Fibroblast of peridontal ligament (primary cell): ENCODE measurements at regions not wholly inside any gene's neighbourhood (a gene's known extent, or its start where the extent isn't known, plus 50 kb on each side); places are given as distances from the start of the nearest gene placed in this dataset.

Experiments used
- DNase-seq: peaks from one replicate; pipeline ENCODE4 v3.0.0-alpha.2; 2010; ENCODE audit errors: extremely low read depth

DNA sequence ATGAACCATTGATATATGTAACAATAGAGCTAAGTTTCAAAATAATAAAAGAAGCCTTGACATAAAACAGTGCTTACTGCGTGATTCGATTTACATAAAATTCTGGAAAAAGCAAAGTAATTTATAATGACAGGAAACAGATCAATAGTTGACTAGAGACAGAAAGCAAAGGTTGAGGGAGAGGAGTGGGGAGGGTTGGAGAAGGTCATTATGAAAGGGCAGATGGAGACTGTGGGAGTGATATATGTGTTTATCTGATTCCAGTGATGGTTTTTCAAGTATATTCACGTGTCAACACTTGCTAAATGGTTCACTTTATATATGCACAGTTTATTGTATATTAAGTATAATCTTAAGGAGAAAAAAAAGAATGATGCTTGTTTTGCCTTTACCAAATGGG lies 1885.7 kb upstream of the NUDT12 start:
- no peak for DNase-seq

DNA sequence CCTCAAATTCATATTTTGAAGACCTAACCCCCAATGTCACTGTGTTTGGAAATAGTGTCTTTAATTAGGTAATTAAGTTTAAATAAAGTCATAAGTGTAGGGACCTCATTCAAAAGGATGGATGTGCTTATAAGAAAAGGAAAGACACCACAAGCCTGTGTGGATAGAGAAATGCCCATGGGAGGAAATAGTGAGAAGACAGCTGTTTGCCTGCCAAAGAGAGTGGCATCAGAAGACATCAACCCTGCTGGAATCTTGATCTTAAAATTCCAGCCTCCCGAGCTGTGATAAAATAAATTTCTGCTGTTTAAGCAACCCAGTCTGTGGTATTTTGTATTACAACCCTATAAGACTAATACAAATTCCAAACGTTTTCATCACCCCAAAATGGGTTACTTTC lies 1867.9 kb upstream of the NUDT12 start:
- no peak for DNase-seq

DNA sequence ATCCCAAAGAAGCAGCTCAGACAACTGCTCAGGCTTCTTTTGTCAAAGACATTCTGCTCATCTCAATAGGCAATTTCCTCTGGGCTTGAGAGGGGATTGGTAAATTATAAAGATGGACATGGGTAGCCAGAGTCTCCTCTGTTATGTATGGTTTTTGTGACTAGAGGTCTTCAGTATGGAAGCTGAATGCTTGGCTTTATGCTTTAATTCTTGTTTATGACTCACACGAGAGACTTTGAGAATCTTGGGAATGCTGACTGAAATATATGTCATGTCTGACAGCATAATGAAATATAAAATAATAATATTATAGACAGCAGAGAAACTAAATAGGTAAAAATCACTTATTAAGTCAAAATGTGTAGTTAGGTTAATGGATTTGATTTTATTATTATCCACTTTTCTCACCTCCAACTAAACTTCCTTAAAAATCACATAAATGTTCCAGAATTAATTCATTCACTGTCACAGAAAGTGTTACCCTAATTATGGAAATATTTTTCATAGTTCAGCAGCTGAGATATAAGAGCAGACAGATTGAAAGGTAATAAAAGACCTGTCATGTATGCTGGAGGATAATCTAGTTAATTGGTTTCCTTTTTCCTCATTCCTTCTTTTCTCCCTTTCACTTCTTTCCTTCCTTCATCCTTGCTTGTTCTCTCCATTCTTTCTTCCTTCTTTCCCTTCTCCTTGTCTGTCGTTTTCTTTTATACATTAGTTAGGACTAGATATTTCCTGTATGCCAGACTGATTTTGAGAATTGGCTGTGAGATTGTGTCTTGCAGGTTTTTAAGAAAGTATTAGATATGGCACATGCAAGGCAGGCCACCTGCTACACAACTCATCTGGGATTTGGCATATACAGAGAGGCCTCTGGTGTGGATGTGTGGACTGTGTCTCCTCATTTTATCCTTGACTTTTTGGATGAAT lies 1866.1 kb upstream of the NUDT12 start:
- no peak for DNase-seq

DNA sequence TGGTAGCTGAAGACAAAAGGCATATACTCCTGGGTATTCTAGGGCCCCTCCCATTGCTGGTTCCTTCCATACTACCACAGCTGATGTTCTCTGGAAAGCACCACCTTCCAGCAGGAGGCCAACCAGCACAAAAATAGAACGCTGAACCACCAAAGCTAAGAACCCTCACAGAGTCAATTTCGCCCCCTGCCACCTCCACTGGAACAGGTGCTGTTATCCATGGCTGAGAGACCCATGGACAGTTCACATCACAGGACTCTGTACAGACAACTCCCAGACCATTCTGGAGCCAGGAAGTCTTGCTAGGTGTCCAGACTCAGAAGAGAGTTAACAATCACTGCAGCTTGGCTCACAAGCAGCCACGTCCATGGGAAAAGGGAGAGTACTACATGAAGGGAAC lies 1851.5 kb upstream of the NUDT12 start:
- DNase-seq: no peak

DNA sequence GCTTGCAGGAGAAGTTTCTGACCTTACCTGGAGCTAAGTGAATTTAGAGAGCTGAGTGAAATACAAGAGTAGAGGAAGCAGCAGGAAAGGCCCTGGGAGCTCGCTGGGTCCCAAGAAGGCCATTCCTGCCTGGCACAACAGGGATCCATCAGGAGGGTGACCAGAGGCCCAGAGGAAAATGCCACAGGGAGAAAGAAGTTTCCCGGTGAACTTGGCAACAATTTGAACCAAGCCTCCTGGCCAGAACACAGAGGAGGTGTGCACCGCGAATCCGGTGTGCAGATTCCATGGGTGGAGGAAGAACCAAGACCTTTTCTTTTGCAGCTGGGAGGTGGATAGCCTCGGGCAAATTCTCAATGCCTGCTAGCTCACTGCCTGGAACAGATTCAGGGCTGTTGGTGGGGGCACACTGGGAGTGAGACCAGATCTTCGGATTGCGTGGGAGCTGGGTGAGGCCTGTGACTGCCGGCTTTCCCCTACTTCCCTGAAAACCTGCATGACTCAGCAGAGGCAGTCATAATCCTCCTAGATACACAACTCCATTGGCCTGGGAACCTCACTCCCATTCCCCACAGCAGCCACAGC lies 1850.9 kb upstream of the NUDT12 start:
- DNase-seq: no peak

DNA sequence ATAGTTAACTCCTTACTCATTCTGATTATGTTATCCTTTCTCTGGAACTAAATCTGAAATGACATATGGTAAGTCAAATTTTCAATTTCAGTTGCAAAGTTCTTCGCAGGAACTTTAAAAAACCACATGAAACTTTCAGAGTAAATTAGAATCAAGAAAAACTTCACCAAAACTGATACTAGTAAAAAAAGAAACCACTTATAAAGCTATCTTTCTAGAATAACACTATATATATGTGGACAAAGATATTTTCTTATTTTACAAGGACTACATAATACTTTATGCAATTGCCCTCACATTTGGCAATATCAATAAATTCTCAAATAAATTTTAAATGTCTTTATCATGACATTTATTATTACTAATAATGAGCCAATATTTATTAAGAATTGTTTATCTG lies 1847.1 kb upstream of the NUDT12 start:
- no peak for DNase-seq

DNA sequence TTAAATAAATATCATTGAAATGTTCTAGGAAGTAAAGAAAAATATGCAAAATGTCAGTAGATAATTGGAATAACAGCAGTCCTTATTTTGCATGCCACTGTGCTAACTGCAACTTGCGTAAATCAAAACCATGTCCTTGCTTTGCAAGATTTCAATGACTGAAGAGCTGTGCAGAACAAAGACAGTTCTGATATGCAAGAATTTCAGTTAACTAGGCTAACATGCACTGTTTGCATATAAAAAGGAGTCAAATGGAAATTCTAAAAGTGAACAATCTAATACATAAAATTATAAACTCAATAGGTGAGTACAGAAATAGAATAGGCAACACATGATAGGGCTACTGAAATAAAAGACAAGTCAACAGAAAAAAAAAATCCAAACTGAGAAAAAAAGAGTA lies 1844.6 kb upstream of the NUDT12 start:
- no peak for DNase-seq

DNA sequence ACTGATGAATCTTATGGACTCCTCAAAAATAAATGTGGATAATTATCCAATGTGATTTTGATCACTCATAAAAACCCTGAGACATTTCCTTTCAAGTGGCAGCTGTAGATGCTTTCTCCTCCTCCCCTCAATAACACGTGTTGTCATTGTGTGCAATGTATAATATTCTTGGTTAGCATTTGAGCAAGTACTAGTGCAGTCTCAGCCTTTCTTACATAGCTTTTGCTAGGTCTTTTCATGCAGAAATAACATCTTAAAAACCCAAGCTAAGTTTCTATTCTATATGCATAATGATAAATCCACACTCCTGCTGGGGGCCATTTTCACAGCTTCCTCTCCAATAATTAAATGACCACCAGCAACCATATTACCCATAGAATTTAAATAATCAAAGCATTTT lies 1835.2 kb upstream of the NUDT12 start:
- no peak for DNase-seq

DNA sequence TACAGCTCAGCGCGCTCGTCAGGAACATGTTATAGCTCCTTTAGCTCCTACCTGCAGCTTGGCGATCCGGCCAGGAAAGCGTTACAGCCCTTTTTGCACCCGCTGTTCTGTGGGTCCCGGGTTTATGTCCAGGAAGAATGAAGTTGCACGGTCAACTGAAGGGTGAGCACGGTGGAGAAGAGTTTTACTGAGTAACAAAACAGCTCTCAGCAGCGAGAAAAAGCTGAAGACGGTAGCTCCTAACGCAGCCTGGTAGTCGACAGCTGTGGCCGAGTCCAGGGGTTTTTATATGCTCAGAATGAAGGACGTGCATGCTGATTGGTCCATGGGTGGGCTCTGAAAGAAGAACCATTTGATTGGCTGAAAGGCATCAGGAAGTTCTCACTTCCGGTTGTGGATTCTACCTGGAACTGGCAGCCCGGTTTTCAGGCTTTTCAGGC lies 1830.1 kb upstream of the NUDT12 start:
- DNase-seq: no peak

DNA sequence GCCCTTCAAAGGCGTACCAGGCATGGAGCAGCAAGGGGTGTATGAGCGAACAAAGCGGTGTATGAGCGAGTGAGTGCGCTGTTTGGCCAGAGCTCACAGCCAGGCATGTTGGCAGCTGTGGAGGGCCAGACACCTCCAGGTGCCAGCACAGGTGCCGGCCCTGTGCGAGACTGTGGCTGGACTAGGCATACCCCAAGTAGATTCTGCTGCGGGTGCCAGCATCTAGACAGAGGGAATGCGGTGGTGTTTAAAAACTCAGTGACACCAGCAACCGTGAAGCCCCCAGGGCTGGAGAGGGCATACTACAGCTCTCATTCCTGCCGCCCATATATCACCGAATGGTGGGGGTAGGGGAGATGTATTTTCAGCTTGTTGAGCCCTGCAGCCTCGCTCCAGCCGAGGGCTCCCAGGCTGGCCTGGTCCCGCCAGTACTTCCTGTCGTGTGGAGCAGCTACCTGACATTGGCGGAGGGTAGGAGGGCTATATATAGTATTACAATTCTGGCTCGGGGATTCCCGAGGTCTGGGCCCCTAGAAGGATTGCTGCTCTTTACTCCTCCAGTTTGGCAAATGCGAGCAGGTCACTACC lies 1829.6 kb upstream of the NUDT12 start:
- DNase-seq: no peak

DNA sequence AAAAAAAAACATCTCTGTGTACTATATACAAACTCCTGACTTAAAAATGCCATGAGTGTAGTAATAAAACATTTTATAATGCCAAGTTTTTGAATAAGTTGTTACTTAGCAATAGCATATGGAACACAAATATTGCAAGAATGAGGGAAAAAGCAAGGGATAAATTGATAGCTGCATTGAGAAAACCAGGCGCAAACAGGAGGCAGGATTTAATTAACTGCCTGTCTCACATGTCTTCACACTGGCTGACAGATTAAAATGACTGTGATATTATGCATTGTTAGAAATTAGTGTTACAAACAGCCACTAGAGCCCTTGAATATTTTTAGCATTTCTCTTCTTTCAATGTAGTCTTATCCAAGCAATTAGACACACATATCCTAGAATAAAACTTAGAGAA lies 1817.5 kb upstream of the NUDT12 start:
- no peak for DNase-seq

DNA sequence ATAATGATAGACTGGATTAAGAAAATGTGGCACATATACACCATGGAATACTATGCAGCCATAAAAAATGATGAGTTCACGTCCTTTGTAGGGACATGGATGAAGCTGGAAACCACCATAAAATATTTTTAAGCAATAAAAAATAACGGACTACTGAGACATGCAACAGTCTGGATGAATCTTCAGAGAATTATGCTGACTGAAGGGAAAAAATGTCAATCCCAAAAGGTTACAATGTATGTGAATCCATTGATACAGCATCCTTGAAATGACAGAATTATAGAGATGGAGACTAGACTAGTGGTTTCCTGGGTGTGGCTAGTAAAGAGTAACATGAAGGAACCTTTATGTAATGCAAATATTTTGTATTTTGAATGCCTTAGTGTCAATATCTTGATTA lies 1808.6 kb upstream of the NUDT12 start:
- DNase-seq: no peak

DNA sequence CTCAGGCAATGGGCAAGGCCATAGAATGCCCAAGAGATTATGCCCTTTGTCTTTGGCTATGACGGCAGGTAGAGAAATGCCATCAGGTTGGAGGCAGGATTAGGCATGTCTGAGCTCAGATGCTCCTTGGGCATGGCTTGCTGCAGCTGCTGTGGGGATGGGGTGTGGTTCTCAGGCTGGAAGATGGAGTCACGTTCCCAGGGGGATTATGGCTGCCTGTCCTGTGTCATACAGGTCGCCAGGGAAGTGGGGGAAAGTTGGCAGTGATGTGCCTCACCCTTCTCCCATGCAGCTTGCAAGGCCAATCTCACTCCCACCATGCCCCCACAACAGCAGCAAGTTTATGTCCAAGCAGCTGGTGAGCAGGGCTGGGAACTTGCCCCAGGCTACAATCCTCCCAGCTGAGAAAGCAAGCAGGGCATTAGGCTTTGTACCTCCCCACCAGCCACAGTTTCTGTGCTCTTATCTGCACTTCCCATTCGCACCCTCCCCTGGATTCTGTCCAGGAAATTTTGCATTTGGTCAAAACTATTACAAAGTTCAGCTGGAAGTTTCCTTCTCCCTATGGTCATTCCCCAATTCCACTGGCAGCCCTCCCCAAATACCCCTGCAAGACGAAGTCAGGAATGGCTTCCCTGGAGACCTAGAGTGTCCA lies 1788.0 kb upstream of the NUDT12 start:
- DNase-seq: no peak

DNA sequence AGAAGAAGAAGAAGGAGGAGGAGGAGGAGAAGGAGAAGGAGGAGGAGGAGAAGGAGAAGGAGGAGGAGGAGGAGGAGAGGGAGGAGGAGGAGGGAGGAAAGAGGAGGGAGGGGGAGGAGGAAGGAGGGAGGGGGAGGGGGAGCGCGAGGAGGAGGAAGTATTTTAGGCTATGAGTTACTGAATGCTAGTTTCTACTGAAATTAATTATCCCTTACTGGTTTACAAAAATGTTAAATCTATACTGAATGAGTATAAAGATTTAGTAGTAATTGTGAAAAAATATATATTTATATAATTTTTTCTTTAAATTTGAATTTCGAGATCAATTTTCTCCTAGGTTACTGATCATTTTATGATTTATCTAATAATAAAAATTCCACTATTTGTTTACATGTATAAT lies 1769.0 kb upstream of the NUDT12 start:
- DNase-seq: no peak

DNA sequence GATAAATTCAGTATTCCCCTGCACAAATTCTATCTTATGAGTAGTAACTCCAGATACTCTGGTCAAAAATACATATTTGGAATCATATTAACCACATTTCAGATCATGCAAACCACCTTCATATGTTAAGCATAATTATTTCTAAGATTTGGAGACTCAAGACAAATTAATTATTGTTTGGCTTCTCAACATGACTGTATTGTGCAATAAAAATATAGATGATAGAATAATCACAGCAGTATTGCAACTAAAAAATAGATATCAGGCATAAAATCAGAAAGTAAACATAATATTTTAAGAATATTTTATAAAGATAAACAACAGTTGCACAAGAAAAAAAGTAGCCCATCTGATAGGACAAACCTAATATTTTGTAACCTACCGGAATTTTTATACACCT lies 1767.6 kb upstream of the NUDT12 start:
- no peak for DNase-seq

DNA sequence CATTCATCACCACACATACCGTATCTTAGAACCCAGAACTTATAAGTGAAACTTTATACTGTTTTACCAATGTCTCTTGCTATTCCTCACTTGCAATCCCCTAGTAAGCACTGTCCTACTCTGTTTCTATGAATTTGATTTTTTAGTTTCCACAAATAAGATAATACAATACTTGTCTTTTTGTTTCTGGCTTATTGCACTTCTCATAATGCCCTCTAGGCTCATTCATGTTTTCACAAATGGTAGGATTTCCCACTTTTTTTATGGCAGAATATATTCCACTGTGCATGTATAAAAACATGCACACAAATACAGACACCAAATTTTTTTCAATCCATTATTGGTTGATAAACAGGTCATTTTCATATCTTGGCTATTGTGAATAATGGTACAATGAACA lies 1742.3 kb upstream of the NUDT12 start:
- no peak for DNase-seq

DNA sequence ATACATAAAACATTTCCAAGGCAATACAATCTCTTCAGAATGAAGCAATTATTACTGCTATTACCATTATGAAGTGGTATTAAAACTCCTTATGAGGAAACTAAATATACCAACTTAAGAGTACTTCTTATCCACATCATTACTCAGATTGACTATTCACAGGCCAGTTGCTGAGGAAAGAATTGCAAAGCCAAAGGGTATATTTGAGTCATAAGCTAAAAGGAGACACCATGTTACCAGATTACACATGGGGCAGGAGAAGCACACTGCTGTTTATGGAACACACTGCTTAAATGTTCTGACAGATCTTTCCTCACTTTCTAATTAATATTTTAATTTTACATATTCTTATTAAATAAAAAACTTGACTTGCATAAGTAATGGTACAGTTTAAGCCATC lies 1726.4 kb upstream of the NUDT12 start:
- no peak for DNase-seq

DNA sequence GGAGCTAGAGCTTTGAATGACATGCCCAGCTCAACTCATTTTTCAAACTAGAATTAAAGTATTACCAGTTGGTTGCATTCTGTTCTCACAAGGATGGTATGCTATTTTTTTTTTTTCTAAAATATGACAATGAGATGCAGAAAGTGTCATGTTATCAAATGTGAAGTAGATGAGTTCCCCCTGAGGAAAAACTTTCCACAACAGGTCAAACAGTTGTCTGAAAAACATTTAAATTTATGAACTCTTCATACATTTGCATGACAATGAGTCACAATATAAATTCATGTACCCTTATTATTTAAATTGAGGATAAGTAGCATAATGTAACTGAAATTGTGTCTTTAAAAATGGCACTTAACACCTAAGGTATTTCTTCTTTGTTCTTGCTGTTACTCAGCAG lies 1720.5 kb upstream of the NUDT12 start:
- DNase-seq: no peak

DNA sequence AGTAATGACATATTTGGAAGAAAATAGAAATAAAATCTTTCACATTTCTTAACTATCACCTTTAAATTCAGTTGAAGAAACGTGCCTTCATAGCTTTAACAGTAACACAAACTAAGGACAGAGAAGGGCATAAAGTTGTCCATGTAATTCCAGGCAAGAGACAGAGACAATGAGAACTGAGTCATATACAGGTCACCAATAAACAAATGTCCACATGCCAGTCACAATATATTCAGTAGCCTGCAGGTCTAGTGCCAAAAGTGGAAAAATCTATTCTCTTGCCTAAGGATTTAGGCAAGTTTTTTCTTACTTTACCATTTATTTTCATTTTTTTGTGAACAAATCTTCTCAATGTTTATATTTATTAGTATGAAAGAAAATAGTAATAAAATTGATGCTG lies 1711.5 kb upstream of the NUDT12 start:
- DNase-seq: no peak

DNA sequence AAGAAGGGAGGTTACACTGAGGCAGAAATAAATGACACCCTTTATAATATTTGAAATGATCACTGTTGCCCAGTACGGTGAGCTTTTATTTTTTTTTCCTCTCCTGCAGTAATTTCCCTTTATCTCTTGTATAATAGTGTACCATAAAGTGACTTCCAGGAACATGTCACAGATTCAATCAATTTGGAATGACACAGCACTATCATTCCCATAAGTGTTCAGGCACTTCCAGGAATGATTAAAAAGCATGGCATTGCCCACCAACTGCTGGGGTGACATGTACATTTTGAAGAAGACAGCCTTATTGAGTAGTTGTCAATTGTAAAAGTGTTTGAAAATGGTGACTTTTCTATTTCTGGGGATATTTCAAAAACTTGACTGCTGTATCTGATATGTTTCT lies 1700.9 kb upstream of the NUDT12 start:
- DNase-seq: no peak

DNA sequence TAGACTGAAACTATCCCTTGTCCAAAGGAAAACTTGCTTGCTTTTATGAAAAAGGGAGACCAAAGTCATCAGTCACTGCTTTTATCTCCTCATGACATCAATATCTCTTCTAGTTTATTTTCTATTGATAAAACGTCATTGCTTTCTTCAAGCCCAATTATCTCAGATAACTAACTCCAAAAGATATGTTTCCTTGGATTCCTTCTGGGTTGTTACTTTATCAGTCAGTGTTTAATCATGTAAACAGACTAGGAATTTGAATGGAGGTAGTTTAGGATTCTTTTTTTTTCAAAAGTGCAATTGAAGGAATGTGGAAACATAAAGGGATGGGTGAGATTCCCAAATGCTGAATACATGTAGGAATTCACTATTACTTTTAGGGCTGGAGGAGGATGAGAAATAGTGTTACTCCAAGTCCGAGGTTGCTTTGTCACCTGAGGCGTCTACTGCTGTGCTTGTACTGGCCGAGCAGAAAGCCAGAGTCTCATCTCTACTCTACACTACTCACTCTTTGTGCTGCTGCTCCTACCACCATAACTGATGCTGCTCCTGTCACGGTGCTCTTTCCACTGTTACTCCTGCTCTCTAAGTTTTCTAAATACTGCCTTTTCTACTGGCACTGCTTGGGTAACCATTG lies 1697.1 kb upstream of the NUDT12 start:
- no peak for DNase-seq

DNA sequence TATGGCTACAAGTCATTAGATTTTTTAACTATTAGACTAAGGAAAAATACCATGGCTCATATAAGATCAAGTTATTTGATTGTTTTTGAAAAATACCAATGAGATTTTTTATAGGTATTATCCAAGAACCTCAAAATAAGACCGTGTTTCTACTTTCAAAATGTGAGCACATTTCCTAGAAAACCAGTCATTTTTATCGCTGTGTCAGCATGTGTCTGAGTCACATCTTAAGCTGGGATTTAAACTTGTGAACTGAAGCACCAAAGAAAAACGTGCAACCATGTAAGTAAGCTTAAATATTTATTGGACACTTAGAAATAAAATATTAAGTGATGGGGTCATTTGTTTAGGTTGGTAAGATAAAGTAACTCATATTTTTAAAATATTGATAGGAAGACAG lies 1676.0 kb upstream of the NUDT12 start:
- DNase-seq: no peak
